GM21515 (cell line): ENCODE measurements at regions not wholly inside any gene's neighbourhood (a gene's known extent, or its start where the extent isn't known, plus 50 kb on each side); places are given as distances from the start of the nearest gene placed in this dataset.
A peak's percentile ranks its signal among the peaks of the same experiment; 100 is the strongest.
"Not testable (repeated sequence)": the region's sequence is repeated elsewhere in the genome, so short reads cannot be mapped to it uniquely, and the experiment has no call there.

Experiments used
- ATAC-seq: cut with Tn5 transposase; IDR thresholded peaks from one replicate; pipeline ENCODE4 v1.9.1; 2021; ENCODE audit not compliant: unreplicated experiment

DNA sequence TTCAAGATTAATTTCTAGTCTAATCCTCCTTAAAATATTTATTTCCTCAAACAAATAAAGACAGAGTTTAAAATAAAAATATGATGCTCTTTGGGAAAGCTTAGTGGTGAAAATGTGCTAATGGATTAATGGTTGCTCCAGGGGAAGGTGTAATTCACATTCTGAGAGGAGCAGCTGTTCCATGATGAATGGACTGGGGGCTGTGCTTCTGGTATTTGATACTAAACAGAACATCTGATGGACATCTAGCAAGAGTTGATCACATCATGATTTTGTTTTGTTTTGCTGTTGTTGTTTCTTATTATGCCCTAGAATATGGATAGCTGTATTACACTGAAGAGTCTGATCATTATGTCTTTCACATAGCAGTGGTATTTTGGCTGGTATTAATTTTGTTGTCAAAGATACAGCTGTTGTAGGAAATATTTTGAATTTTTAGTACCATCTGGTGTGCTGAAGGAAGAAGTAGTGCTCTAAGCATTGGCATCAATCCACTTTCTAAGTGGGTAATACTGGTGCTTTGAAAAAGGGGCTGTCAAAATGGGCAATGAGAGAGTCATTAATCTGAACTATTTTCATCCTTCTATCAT is 296.4 kb downstream of the ADAMTS20 start:
- no peak for ATAC-seq

DNA sequence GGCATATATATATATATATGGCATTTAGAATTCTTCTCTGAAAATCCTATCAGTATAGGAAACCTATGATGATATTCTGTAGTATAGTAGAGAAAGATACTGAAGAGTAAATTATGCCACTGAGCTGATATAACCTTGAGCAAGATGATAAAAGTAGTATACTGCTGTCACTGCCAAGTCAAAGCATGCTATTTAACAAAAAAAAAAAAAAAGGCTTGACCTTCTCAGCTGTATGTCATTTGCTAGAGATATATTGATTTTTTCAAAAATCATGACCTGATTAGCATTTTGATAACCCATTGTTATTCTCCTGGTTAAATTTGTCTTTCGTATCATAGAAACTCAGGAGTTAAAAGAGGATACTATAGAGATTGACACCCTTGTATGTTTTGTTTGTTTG is 299.4 kb downstream of the ADAMTS20 start:
- ATAC-seq, result no peak

DNA sequence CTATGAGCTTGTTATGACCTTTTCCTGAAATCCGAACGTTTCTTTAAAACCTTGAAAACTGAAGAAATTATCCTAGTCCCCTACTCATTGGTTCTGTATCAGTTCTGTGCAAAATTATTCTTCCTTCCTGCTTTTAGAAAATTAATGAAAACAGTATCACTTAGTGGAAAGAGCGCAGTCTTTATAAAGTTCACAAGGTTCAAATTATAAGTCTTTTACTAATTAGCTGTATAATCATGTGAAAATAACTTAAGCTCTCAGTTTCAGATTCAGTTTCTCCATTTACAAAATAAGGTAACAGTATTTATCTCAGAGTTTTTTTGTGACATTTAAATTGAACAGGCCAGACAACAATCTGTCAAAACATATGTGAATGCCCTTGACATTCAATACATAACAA is 306.1 kb downstream of the ADAMTS20 start:
- ATAC-seq, result no peak

DNA sequence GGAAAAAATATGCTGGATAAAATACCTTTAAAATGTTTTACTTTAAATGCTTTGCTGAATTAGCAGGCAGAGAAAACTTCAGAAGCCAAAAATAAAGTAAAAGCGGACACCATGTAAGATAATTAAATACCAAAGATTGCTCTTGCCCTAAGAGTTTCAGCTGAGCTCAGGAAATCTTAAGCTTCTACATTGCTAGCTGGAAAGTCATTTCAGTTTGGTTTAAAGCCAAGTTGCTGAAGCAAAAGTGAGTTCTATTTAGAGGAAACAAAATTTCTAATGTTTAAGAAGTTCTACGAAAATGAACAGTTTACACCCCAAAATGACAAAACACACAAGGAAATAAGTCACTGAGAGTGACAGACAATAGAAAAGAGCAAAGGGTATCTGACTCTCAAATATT is 310.0 kb downstream of the ADAMTS20 start:
- no peak for ATAC-seq

DNA sequence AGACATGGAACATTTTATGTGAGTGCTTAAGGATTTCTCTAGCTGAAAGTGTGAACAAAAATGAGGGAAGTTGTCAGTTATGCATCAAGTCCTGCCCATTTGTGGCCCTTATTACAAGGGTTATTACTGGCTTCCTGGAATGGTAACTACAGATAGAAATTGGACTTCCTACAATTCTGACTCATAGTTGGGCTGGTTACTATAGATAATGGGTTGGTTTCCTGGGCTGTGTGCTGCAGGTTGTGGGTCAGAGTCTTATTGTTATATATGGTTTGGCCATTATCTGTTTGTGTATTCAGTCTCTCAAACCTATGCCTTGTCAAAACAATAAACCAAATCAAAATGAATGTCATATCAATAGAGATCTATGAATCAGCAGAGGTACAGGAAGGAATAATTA is 313.7 kb downstream of the ADAMTS20 start:
- no peak for ATAC-seq

DNA sequence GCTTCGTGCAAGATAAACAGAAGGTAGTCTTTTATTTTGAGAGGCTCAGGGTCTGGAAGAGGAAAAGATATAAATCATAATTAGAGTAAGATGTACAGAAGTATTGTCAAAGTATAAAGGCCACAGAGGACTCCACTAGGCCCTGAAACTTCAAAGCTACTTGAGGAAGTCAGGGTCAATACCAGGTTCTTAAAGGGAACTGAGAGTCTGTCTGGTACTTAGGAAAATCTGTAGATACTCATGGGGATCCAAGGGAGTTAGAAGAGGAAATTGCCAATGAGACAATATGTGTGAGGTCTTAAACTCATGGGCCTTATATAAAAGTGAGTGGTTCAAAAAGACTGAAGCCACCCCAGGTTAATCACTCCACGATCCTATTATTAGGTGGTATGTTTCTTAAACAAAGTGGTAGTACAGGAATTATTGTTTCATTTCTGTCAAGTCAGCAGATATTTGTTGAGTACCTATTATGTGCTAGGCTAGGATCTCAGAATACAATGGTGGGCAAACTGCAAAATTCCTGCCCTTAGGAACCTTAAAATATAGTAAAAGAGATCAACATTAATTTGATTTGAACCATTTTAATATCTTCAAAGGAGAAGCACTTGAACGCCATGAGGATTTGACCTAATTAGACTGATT is 314.6 kb downstream of the ADAMTS20 start:
- no peak for ATAC-seq

DNA sequence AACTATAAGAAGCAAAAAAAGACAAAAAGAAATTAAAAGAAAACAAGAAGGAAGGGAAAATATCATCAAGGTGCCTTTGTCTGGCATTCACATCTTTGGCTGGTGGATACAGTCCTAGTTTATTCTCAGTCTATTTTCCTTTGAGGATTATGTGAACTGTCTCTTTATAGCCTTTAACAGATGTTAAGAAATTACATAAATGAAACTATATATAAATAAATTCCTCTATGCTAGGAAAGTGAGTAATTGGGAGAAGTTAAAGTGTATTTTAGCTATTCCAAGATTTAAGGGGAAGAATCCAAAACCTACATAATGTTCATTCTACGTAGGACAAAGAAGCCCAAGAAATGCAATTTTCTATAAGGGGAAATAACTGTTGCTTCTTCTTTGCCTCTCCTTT is 316.3 kb downstream of the ADAMTS20 start:
- no peak for ATAC-seq

DNA sequence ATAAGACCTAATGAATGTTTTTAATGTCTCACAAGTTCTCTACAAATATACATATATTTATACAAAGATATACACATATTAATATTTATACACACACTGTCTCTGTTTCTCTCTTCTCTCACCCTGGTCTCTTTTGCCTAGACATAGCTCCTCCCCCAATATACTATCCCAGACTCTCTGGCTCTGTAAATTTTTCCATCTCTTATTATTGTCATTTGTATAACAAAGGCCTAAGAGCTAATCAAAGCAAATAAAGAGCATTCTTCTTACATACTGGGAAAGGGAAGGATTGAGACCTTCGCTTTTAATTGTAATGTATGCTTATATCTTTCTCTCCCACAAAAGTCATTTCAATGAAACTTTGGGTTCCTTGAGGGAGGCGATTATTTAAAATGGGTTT is 318.1 kb downstream of the ADAMTS20 start:
- no peak for ATAC-seq

DNA sequence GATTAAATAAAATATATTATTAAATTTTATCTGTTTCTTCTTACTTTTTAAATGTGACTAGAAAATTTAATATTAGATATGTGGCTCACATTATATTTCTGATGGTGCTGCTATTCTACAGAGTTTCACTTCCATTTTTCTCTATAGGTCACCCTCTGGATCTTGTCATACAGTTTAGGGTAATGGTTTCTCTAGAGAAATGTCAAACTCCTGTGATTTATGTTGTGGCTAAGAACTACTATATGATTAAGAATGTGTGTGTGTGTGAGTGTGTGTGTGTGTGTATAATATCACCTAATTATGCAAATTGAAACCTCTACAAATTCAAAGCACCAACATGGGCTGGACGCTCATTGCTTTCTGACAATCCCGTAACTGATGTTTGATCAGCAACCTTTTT is 325.9 kb downstream of the ADAMTS20 start:
- ATAC-seq, result no peak

DNA sequence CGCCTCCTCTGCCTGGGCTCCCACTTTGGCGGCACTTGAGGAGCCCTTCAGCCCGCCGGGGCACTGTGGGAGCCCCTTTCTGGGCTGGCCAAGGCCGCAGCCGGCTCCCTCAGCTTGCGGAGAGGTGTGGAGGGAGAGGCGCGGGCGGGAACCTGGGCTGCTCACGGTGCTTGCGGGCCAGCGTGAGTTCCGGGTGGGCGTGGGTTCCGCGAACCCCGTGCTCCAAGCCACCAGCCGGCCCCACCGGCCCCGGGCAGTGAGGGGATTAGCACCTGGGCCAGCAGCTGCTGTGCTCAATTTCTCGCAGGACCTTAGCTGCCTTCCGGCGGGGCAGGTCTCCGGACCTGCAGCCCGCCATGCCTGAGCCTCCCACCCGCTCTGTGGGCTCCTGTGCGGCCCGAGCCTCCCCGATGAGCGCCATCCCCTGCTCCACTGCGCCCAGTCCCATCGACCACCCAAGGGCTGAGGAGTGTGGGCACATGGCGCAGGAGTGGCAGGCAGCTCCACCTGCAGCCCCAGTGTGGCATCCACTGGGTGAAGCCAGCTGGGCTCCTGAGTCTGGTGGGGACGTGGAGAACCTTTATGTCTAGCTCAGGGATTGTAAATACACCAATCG is 327.7 kb downstream of the ADAMTS20 start:
- not testable (repeated sequence) for ATAC-seq

DNA sequence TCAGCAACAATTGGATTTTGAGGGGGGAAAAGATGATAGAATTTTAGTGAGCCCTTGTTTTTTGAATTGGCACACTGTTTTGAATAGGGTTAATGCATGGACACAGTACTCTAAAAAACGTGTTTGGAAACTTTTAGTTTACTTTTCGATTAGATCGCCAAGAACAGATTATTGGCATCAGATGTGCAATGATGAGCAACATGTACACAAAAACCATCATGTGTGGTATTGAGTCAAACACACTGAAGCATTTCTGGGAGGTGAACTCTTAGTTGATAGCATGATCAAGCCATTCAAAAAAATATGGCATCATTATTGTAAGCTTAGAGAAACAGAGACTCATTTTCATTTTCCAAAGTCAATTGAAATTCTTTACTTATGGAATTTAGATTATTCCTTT is 329.2 kb downstream of the ADAMTS20 start:
- no peak for ATAC-seq

DNA sequence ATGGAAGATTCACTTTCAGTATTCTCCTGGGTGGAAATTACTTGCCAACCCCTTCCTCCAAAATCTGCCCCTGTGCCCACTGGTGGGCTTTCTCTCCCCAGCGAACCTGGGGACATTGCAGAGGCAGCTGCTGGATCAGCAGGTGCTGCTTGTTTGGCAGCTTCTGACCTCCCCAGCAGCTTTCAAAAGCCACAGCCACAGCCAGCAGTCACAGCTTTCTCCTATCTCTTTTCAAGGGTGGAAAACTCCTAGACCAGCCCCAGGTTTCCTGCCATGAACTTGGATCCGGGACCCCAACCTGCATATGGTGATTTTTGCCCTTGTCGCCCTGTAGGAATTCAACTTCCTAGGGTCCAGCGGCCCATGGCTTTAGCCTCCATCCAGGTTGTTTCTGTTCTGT is 330.8 kb downstream of the ADAMTS20 start:
- ATAC-seq, result no peak

DNA sequence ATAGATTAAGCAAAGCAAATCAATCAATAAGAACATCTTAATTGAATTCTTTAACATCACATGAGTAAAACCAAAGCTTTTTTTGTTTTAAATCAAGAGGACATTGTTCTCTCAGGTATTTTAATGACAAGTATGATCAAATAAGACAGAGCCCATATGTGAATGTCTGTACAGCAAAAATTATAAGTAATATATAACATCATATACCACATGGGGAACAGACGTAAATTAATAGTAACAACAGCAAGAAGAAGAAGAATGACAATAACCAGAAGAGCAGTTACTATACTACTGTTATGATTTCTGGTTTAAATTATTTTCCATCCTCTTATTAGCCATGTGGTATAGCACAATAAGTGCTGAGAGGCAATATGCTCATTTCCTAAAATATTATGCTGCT is 335.5 kb downstream of the ADAMTS20 start:
- no peak for ATAC-seq

DNA sequence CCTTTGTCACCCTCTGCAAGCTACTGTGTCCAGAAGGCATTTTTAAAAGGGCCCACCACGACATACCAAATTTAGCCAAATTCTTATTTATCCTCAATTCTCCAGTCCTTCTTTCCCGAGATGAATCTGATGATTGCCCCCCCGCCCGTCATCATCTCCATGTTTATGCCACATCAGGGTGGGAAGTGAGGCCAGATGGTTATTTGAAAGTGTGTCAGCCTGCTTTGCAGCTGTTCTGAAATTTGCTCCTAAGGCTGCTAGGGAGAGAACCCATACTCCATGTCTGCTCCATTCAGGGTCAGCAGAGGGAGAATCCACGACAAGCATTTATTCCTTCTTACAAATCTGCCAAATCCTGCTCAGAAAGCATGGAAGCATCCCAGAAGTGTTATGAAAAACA is 337.8 kb downstream of the ADAMTS20 start:
- ATAC-seq, result no peak

DNA sequence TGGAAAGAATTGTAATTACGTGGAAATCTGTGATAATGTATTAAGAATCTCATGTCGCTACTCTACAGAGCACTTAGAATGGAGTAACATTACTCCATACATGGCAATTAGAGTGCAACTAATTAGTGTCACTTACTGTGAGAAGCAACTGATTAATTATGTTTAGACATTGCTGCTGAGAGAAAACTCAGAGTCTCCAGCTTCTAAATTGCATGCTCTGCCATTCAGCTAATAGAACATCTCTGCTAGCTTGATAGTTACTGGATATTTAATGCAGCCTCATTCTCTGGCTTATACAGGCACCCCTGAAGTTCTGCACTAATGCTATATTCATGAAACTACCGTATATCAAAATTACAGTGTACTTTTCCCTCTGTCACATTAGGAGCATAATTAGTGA is 338.4 kb downstream of the ADAMTS20 start:
- ATAC-seq, result no peak

DNA sequence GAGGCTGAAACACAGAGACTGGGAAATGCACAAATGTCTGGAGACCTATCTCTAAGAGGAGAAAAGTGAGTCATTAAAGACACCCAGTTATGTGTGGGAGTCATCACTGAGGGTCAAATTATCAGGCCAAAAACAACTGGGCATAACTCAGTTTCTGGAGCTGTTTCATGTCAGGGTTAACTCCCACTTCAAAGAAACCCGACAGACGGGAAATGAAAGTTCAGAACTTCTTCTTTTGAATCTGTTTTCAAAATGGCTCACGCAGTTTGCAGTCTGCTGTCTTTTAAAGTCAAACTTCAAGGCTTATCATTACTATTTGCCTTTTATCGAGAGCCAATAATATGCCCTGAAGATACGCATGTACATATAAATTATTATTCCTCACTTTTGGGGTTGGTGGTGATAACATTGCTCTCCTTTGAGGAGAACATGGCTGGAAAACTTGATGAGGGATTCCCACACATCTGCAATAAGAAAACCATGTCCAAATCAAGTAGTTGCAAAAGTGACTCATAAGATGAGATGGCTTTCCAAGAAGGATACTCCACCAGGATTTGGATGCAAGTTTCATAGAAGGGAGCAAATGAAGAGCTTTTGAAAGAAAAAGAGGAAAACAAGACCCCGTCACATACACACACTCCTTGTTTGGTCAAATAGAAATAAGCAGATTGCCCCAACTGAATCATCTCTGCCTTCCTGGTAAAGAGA is 341.4 kb downstream of the ADAMTS20 start:
- peak; percentile 98 for ATAC-seq

DNA sequence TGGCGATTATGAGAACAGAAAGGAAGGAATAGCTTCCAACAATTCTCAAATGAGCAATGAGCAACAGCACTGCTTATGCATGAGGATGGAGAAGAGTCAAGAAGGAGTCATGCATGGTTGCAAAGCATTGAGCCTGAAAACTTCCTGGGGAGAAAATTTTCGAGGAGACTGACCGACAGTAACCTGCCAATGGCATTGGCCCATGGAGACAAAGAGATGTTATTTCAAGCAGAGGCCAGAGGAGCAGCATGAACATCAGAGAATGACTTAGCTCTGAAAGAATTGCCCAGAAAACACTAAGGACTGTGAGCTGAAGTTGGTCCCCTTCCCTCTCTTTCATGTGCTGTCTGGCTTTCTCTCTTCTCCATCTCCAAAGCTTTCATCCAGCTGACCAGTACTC is 343.4 kb downstream of the ADAMTS20 start:
- ATAC-seq, result no peak

DNA sequence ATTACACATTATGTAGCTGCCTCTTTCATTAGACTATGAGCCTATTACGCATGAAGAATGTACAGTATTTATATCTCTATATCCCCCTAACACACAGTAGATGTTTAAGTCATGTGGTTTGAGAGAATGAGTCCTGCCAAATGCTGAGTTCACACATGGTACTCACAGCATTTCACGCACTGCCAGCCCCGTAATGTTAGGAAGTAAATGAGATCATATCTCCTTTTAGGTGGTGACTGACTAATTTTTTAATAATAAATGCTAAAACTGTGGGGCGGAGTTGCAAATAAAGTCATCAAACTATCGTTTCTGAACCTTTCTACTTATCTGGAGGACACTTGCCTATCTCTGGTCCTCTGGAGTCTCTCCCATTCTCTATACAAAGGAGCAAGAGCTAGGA is 343.8 kb downstream of the ADAMTS20 start:
- no peak for ATAC-seq

DNA sequence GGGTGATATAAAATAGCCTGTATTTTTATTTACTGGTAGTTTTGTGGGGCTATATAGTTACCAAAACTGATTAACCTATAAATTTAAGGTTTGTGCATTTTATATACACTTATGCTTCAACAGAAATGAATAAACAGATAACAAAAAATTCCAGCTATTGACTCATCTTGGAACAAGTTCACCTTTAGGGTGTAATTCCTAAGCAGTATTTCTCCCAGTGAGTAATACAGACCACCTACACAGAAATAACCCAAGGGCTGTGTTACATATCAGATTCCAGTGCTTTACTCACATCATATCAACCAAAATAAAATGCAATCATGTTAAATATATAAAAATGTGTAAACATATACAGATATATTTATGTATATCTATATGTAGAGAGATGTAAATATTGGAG is 345.6 kb downstream of the ADAMTS20 start:
- no peak for ATAC-seq

DNA sequence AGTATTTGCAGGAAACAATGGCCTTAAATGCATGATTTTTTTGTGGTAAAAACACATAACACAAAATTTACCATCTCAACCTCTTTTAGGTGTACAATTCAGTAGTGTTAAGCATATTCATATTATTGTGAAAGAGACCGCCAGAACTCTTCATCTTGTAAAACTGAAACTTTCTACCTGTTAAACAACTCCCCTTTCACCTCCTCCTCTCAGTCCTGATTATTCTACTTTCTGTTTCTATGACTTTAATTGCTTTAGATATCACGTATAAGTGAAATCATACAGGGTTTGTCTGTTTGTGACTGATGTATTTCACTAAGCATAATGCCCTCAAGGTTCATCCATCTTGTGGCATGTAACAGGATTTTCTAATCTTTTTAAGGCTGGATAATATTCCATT is 353.4 kb downstream of the ADAMTS20 start:
- no peak for ATAC-seq

DNA sequence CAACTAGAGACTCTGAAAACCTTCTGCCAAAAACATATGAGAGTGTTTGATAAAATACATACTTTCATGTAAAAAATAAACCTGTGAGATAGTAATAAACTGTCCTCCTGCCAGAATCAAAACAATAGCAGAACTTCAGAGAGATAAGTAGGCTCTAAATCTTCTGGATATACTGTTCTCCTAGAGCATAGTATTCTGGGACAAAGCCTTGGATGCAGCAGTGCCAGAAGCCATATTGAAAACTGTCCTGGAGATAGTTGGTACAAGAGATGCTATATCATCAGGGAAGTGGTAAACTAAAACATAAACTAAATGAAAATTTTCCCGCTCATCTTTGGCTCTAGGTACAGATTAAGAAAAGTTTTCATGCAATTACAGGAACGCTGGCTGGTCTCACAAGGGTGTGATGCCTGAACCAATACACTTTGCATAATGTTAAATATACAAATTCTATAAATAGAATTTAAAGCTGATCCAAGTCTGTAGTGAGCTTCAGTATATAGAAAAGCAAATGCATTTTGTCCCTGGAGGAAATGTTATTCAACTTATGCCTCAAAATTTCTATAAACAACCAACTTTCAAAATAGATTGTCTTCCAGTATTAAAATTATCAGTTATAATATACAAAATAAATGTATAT is 355.6 kb downstream of the ADAMTS20 start:
- no peak for ATAC-seq

DNA sequence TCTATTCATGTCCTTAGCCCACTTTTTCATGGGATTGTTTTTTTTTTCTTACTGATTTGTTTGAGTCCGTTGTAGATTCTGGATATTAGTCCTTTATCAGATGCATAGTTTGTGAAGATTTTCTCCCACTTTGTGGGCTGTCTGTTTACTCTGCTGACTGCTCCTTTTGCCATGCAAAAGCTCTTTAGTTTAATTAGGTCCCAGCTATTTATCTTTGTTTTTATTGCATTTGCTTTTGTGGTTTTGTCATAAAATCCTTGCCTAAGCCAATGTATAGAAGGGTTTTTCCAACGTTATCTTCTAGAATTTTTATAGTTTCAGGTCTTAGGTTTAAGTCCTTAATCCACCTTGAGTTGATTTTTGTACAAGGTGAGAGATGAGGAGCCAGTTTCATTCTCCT is 358.9 kb downstream of the ADAMTS20 start:
- not testable (repeated sequence) for ATAC-seq
